ENCODE measurements at regions not wholly inside any gene's neighbourhood (a gene's known extent, or its start where the extent isn't known, plus 50 kb on each side); places are given as distances from the start of the nearest gene placed in this dataset.

- no peak for TF ChIP-seq YY1 (tag by site-specific recombination; IDR thresholded peaks at IDR 0.05)
- TF ChIP-seq ZNF654 (tag by site-specific recombination; IDR thresholded peaks at IDR 0.05; ENCODE audit: low read depth), result no peak
- TF ChIP-seq, protein P1, sequence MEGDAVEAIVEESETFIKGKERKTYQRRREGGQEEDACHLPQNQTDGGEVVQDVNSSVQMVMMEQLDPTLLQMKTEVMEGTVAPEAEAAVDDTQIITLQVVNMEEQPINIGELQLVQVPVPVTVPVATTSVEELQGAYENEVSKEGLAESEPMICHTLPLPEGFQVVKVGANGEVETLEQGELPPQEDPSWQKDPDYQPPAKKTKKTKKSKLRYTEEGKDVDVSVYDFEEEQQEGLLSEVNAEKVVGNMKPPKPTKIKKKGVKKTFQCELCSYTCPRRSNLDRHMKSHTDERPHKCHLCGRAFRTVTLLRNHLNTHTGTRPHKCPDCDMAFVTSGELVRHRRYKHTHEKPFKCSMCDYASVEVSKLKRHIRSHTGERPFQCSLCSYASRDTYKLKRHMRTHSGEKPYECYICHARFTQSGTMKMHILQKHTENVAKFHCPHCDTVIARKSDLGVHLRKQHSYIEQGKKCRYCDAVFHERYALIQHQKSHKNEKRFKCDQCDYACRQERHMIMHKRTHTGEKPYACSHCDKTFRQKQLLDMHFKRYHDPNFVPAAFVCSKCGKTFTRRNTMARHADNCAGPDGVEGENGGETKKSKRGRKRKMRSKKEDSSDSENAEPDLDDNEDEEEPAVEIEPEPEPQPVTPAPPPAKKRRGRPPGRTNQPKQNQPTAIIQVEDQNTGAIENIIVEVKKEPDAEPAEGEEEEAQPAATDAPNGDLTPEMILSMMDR (tag by site-specific recombination; IDR thresholded peaks at IDR 0.05), result no peak
- TF ChIP-seq PRDM2 (tag by site-specific recombination; IDR thresholded peaks at IDR 0.05; ENCODE audit: borderline replicate concordance), result no peak
- TF ChIP-seq, protein P2, sequence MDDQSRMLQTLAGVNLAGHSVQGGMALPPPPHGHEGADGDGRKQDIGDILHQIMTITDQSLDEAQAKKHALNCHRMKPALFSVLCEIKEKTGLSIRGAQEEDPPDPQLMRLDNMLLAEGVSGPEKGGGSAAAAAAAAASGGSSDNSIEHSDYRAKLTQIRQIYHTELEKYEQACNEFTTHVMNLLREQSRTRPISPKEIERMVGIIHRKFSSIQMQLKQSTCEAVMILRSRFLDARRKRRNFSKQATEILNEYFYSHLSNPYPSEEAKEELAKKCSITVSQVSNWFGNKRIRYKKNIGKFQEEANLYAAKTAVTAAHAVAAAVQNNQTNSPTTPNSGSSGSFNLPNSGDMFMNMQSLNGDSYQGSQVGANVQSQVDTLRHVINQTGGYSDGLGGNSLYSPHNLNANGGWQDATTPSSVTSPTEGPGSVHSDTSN (CRISPR knock-in tag; IDR thresholded peaks at IDR 0.05), result no peak
- no peak for TF ChIP-seq ZNF148 (tag by site-specific recombination; IDR thresholded peaks at IDR 0.05; ENCODE audit: borderline replicate concordance)
- TF ChIP-seq ATF2 (tag by site-specific recombination; IDR thresholded peaks at IDR 0.05; ENCODE audit: low read depth), result no peak
- TF ChIP-seq, protein P3, sequence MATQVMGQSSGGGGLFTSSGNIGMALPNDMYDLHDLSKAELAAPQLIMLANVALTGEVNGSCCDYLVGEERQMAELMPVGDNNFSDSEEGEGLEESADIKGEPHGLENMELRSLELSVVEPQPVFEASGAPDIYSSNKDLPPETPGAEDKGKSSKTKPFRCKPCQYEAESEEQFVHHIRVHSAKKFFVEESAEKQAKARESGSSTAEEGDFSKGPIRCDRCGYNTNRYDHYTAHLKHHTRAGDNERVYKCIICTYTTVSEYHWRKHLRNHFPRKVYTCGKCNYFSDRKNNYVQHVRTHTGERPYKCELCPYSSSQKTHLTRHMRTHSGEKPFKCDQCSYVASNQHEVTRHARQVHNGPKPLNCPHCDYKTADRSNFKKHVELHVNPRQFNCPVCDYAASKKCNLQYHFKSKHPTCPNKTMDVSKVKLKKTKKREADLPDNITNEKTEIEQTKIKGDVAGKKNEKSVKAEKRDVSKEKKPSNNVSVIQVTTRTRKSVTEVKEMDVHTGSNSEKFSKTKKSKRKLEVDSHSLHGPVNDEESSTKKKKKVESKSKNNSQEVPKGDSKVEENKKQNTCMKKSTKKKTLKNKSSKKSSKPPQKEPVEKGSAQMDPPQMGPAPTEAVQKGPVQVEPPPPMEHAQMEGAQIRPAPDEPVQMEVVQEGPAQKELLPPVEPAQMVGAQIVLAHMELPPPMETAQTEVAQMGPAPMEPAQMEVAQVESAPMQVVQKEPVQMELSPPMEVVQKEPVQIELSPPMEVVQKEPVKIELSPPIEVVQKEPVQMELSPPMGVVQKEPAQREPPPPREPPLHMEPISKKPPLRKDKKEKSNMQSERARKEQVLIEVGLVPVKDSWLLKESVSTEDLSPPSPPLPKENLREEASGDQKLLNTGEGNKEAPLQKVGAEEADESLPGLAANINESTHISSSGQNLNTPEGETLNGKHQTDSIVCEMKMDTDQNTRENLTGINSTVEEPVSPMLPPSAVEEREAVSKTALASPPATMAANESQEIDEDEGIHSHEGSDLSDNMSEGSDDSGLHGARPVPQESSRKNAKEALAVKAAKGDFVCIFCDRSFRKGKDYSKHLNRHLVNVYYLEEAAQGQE (tag by site-specific recombination; IDR thresholded peaks at IDR 0.05), result no peak
- TF ChIP-seq SALL2 (tag by site-specific recombination; IDR thresholded peaks at IDR 0.05; ENCODE audit: borderline replicate concordance), result no peak
Measured at GRCh38 chr1:181364801-181365200, 118.5 kb upstream of the CACNA1E start.
